HG02763 (cell line): ENCODE measurements at regions not wholly inside any gene's neighbourhood (a gene's known extent, or its start where the extent isn't known, plus 50 kb on each side); places are given as distances from the start of the nearest gene placed in this dataset.
A peak's percentile ranks its signal among the peaks of the same experiment; 100 is the strongest.
"Not testable (repeated sequence)": the region's sequence is repeated elsewhere in the genome, so short reads cannot be mapped to it uniquely, and the experiment has no call there.

Experiments used
- ATAC-seq: cut with Tn5 transposase; IDR thresholded peaks from one replicate; pipeline ENCODE4 v1.9.1; 2021; ENCODE audit warnings: mild to moderate bottlenecking, moderate library complexity; ENCODE audit not compliant: unreplicated experiment

GRCh38 chr3:61378311-61378710 lies 127.1 kb upstream of the FHIT start:
- no peak for ATAC-seq

DNA sequence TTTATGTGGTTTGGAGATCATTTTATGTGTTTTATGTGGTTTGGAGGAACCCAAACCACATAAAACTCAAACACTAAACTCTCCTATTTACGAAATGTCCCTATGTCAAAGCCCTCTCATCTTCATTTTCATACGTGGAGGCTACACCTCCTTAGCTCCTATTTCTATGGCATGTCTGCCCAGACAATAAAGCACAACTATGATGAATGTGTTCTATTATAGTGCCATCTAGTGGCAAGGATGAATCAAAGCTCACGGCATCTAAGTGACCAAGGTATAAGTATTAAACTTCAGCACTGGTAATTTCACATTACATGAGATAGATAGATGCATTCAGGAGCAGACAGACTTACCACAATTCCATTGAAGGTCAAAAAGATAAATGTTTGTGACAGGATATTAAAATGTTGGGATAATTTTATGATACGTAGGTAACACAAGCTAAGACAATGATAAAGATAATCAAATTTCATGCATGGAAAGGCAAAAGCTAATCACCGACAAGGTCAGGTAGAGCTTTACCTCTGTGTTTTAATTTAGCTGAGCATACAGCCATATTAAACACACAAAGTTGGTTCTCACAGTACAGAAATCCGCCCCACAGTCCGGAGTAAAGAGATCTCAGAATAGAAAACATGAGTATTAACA lies 130.6 kb upstream of the FHIT start:
- peak; percentile 83 for ATAC-seq

GRCh38 chr3:61387817-61388216 lies 136.6 kb upstream of the FHIT start:
- no peak for ATAC-seq

DNA sequence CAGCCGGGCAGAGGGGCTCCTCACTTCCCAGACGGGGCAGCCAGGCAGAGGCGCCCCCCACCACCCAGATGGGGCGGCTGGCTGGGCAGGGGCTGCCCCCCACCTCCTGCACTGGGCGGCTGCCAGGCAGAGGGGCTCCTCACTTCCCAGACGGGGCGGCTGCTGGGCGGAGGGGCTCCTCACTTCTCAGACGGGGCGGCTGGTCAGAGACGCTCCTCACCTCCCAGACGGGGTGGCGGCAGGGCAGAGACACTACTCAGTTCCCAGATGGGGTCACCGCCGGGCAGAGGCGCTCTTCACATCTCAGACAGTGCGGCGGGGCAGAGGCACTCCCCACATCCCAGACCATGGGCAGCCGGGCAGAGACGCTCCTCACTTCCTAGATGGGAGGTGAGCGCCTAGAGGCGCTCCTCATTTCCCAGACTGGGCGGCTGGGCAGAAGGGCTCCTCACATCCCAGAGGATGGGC lies 142.3 kb upstream of the FHIT start:
- not testable (repeated sequence) for ATAC-seq

GRCh38 chr3:61401359-61401758 lies 150.1 kb upstream of the FHIT start:
- ATAC-seq = no peak

DNA sequence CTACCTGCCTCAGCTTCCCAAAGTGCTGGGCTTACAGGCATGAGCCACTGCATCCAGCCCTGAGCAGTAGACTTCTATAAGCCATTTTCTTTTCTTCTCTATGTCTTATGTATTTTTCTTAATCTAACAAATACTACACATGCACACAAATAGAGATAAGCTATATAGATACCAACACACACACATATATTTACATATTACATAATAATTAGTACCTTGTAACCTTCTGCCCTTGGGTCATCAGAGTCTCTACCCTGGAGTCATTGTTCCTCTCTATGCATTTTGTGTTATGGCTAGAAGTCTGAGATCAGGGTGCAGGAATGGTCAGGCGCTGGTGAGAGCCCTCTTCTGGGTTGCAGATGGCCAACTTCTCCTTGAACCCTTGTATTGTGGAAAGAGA lies 154.0 kb upstream of the PTPRG start:
- no peak for ATAC-seq

GRCh38 chr3:61409638-61410037 lies 151.7 kb upstream of the PTPRG start:
- ATAC-seq = no peak

GRCh38 chr3:61410358-61410757 lies 151.0 kb upstream of the PTPRG start:
- ATAC-seq = not testable (repeated sequence)

DNA sequence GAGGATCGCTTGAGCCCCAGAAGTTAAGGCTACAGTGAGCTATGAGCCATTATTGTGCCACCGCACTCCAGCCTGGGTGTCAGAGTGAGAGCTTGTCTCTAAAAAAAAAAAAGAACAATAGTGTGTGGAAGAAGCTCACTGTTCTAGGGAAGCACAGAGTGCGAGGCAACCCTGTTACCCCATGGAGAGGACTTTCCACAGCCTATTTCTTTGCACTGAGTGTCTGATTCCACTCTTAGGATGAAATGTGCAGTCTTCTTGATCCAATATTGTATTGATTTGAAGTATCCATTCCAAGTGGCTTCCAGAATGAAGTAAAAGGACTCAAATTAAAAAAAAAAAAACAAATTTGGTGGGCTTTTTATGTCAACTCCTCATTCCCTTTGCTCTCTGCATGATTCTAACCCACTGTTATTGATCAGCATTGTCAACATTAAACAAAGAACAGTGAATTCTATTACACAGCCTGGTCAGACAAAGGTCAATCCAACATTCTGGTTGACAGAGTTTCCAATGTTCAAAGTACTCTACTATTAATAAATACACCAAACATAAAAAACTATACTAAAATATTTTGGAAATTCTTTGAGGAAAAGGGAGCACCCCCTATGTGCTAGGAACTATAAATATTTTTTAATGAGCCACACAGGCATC lies 150.2 kb upstream of the PTPRG start:
- ATAC-seq = no peak

DNA sequence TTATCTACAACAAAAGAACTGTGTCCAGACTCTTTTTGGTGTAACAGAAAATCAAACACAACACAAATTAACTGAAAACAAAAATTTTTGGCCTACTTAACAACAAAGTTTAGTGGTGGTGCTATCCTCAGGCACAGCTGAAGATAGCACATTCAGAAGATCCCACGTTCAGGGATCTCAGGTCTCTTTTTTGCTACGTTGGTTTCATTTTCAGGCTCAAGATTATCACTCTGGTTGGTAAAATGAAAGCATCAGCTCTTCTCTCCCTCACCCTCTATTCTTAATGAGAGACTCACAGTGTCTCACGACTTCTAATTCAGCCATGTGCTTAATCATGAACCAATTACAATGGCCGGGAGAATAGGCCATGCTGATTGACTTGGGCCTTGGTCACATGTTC lies 146.9 kb upstream of the PTPRG start:
- ATAC-seq = peak; percentile 61

DNA sequence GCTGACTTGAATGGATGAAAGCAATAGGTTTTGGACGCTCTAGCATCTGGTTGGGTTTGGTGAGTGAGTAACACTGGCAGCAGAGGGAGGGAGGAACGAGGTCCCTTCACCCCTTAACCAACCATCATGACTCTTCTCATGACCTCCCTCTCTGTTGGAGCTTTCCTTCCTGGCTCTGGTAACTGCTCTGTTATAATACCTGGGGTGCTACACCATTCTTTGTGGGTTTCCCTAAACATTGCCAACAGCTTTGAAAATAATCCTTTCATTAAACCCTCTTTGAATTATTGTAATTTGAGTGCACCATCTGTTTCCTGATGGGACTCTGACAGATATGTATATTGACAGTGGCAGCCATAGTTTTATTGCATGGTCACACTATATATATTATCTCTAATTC lies 146.2 kb upstream of the PTPRG start:
- no peak for ATAC-seq

GRCh38 chr3:61416618-61417017 lies 144.8 kb upstream of the PTPRG start:
- no peak for ATAC-seq

- ATAC-seq = no peak
Measured at GRCh38 chr3:61417352-61417751, 144.0 kb upstream of the PTPRG start.

GRCh38 chr3:61420136-61420759 lies 141.1 kb upstream of the PTPRG start:
- ATAC-seq = no peak

GRCh38 chr3:61422945-61423673 lies 138.3 kb upstream of the PTPRG start:
- no peak for ATAC-seq

DNA sequence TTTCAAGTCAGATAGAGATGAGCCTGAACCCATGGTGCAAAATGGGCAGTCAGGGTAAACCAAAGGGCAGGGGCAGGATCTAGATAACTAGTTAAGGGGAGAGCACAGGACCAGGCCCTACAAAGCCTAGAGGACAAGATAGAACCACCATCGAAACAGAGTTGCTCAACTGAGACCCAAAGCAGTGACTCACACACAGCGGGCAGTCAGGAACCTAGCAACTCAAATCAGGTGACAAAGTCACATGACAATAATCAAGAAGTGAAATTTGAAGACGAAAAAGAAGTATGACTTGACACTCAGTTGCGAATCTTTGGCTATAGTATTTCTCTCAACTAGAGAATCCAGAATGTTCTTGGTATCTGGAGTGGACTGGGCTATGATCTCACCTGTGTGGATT lies 136.0 kb upstream of the PTPRG start:
- ATAC-seq = no peak

GRCh38 chr3:61429106-61429505 lies 132.3 kb upstream of the PTPRG start:
- ATAC-seq = no peak

GRCh38 chr3:61434901-61435300 lies 126.5 kb upstream of the PTPRG start:
- ATAC-seq = not testable (repeated sequence)

GRCh38 chr3:61435361-61435760 lies 126.0 kb upstream of the PTPRG start:
- ATAC-seq = not testable (repeated sequence)

- ATAC-seq = no peak
Measured at GRCh38 chr3:61438253-61439121, 122.9 kb upstream of the PTPRG start.

DNA sequence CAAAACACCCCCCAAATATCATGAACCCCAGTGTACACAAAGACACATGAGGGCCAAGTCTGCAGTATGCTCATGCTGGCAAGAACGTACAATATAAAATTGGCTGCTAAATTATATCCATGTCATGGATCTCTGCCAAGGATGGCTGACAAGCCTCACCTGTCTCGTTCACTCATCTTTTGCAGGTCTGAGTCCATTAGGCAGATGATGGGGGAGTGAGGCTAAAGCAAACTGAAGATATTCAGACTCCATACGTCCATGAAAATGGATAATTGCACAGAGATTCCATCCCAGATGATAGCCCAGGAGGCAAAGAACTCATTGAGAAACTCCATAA lies 122.3 kb upstream of the PTPRG start:
- ATAC-seq = no peak
